Lung microvascular endothelial cell (primary cell): ENCODE measurements at regions not wholly inside any gene's neighbourhood (a gene's known extent, or its start where the extent isn't known, plus 50 kb on each side); places are given as distances from the start of the nearest gene placed in this dataset.
"Not testable (repeated sequence)": the region's sequence is repeated elsewhere in the genome, so short reads cannot be mapped to it uniquely, and the experiment has no call there.

Experiments used
- DNase-seq, 2 donors: peaks; one replicate each; pipeline versions ENCODE4 v3.0.0 to v3.0.0-alpha.2; 2010; ENCODE audit warnings: low read depth in 2 of 2

- DNase-seq = no peak
Measured at GRCh38 chr13:97719736-97720135, 233.7 kb upstream of the IPO5 start.

DNA sequence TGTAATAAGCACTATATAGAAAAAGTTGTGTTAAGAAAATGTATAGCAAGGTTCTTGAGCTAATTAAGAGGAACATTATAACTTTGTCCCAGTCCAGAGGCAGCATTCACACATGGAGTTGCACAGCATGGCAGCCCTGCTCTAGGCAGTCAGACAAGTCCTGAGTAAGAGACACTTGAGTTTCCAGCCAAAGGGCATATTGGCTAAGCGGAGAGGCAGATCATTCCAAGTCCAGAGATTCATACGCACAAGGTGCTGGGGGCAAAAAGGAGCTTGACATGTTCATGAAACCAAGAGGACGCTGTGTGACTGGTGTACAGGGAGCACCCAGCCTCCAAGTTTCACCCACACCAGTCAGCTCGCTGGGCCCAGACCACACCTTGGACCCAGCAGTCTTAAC lies 232.6 kb upstream of the IPO5 start:
- DNase-seq = no peak

DNA sequence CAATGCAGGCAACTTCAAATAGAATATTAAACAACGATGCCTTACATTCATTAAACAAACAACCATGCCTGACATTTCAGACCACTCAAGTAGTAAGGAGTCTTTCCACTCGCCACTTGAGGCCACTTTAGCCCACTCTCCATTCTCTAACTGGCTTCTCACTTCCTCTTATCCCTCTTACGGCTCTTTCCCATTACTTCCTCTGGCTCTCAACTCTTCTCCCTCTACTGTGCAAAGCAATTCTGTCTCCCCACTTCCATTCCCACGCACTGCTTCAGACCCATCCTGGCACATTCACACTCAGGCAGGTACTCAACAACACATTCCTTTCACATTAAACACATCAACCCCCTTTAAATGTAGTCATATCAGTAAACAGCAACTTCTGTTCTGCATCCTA lies 229.8 kb upstream of the IPO5 start:
- DNase-seq = no peak

- DNase-seq = no peak
Measured at GRCh38 chr13:97724450-97724849, 229.0 kb upstream of the IPO5 start.

DNA sequence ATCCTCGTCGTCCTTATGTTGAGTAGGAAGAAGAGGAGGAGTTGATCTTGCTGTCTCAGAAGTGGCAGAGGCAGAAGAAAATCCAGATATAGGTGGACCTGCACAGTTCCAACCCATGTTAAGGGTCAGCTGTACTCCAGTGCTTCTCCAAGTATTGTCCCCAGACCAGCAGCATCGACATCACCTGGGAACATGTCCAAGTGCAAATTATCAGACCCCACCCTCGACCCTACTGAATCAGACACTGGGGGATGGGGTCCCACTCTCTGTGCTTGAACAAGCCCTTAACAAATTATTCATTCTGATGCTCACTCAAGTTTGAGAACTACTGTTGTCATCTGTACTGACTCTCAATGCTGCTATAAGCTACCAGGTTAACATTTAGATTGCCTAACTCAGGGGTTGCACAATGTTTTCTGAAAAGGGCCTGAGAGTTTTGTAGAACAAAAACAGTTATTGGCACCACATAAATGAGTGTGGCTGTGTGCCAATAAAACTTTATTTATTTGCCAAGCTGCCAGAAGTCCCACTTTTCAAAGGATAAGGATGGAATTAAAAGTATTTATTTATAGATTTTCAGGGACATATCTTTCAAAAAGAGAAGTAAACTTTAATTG lies 226.7 kb upstream of the IPO5 start:
- DNase-seq = peak in 1 of 2 donors; percentile 4

DNA sequence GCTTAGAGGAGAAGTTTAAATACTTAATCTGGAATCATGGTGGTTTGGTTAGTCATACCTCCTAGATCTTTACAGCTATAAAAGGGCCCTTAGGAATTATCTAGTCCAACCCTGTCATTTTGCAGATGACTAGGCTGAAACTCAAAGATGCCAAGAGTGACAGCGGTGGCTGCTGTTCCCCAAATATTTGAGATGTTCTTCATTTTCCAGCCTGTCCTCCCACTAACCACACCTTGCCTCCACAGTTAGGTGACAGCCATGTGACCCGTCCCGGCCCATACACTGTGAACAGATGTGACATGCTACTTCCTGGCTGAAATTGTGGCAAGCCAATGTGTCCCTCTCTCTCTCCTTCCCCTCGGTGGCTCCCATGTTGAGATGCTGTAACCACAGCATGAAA lies 225.5 kb upstream of the IPO5 start:
- DNase-seq = no peak

DNA sequence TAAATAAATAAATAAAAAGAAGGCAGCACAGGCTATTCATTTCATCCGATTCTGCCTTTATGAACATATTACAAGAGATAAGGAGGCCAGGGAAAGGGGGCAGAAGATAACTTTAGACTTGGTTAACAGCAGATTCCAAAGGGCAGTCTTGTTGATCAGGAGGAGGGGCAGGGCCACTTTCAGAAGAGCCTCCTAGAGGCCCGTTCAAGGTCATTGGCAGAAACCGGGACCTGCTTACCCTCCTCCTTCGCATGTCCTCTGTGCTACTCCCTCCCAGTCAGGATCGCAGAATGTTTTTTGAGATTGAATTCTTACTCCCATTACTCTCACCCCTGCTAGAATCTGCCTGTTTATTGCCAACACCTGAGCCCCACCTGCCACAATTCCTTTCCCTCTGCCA lies 217.0 kb upstream of the IPO5 start:
- no peak for DNase-seq

GRCh38 chr13:97742084-97742483 lies 211.4 kb upstream of the IPO5 start:
- DNase-seq = no peak

DNA sequence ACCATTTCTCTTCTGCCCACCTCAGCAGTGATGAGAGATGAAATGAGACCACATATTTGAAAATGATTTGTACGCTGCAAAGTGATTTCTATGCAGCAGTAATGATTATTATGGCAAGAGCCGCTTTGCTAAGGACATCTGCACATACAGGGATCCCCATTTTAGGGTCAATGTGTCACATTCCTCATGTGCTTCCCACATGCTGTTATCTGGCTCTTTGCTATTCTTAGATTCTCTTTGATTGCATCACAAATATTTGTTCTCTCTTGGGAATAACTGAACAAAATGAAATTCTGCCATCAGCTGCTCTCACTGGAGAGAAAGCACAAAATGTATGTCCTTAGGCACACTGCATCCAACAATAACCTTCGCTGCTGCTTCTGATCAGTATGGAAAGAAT lies 209.5 kb upstream of the IPO5 start:
- no peak for DNase-seq

GRCh38 chr13:97746649-97747048 lies 206.8 kb upstream of the IPO5 start:
- no peak for DNase-seq

GRCh38 chr13:97749174-97749573 lies 204.3 kb upstream of the IPO5 start:
- peak in 1 of 2 donors; percentile 19 for DNase-seq

GRCh38 chr13:97751477-97751876 lies 202.0 kb upstream of the IPO5 start:
- DNase-seq = no peak

DNA sequence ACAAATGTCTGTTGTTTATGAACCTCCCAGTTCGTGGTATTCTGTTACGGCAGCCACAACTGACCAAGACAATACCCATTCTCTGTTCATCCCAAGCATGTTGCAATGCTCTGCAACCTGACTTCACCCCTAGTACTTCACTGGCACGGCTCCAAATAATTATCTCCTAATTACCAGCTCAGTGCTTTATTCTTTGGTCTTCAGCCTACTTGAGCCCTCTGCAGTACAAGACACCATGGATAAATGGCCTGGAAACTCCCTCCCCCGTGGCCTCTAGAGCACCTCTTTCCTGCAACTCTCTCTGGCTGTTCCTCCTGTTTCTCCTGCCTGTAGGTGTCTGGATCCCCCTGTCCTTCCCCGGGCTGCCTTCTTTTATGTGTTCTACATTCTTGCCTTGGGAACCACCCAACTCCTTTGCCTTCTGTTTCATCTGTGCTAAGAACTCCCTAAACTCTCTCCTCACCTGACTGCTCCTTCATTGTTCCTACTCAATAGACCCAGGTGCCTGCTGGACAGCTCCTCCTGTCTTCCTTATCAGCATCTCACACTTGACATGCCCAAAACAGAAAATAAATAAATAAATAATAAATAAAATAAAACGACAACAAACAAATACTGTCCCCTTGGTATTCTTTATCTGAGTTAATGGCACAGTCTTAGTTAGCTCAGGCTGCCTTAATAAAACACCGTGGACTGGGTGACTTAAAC lies 200.4 kb upstream of the IPO5 start:
- DNase-seq = no peak

DNA sequence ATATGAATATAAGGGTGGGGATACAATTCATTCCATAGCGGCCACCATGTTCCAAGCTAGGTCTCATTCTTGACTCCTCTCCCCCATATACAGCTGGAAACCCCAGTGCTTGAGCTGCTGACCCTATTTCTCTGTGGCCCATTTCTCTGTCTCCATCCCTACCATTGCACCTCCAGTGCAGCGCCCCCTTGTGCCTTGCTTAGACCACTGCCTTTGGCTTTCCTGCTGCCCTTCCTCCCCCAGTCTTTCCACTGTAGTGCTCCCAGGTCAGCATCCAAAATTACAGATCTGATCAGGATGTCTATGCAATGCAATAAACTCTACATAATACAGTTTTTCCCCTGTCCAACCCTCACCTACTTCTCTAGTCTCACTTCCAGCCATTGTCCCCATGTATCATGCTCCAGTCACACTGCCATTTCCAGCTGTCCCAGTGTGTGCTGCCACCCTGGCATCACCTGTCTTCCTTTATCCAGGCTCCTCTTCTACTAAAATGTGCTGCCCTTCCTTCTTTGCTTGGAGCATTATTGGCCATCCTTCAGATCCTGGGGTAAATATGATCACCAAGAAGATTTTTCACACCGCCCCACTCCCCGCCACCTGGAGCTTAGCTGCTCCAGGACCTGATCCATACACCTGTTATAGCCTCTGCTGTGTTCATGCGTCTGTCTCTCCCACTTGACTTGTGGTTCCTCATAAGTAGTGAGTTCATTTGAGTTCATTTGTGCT lies 199.4 kb upstream of the IPO5 start:
- DNase-seq = no peak

DNA sequence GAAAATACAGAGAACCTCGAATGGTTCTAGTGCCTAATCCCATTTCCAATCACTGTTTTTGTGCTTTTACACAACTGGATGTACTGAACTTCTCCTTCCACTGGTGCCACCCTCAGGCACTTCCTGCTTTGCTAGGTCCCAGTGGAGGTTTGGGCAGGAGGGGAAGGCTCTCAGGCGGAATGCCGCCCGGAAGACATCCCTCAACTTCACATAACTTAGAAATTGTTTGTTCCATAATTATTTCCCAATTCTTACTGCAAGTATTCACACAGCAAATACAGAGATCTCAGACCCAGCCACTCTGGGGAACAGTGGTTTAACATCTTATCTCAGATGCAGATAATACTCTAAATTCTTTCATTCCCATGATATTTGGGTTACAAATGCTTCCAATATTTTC lies 195.7 kb upstream of the IPO5 start:
- no peak for DNase-seq

DNA sequence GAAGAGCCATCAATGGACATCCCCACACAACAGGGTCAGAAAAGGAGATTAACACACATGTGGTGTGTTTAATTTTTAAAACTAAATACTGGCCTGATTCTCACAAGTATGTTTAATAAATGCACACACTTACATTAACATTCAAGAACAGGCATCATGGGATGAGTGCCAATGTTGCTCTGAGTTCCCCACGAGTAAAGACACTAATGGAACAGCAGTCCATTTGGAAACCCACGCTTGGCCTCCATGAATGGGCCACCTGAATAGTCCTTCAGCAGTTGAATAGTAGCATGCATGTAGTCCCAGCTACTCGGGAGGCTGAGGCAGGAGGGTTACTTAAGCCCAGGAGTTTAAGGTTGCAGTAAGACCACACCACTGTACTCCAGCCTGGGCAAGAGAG lies 195.2 kb upstream of the IPO5 start:
- DNase-seq = no peak

DNA sequence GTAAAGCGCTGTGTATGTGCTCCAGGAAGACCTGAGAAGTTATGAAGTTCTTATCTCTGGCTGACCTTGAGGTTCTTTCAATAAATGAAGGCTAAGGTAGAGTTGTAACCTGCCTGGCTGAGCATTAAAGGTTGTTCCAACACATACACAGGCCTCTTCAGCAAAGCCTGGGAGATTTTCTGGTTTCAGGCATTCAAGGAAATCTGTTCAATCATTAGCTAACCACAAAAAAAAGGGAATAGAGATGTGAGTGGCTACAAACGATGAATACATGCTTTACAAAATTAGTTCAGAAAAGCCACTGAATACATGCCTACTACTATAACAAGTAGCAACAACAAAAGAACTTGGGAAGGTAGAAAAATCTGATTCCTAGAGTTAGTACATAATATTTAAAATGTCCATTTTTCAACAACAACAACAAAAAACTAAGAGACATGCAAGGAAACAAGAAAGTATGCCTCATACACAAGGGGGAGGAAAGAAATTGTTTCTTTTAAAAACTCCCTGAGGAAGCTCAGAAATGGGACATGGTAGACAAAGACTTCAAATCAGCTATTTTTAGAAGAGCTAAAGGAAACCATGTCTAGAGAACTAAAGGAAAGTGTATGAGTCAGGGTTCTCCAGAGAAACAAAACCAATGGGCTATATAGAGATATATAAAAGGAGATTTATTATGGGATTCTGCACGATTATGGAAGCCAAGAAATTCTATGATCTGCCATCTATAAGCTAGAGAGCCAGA lies 191.5 kb upstream of the IPO5 start:
- peak in 1 of 2 donors; percentile 33 for DNase-seq

GRCh38 chr13:97766749-97767148 lies 186.7 kb upstream of the IPO5 start:
- no peak for DNase-seq

DNA sequence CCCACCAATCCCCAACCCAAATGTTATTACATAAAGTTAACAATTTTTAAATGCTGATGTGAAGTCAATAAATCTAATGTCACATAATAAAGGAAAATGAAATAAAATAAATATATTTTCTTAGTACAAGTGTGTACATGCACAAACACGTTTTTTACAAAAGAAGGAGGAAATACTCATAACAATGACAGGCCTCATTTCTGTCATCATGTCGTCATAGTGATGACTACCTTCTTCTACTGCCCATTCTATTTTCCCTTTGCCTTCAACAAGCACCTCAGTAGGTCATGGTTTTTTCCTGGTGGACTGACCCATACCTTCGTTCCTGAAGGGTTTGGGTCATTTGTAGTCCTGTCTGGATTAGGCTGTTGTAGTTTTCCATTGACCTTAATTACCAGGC lies 185.3 kb upstream of the IPO5 start:
- DNase-seq = no peak

- DNase-seq = not testable (repeated sequence)
Measured at GRCh38 chr13:97770231-97770630, 183.2 kb upstream of the IPO5 start.

- DNase-seq = not testable (repeated sequence)
Measured at GRCh38 chr13:97772466-97772865, 181.0 kb upstream of the IPO5 start.
